Ishikawa (cell line): ENCODE measurements at regions not wholly inside any gene's neighbourhood (a gene's known extent, or its start where the extent isn't known, plus 50 kb on each side); places are given as distances from the start of the nearest gene placed in this dataset.

Experiments used
- CEBPB ChIP-seq: IDR thresholded peaks from 2 replicates; pipeline ENCODE4 v1.6.1; 2012
- CREB1 ChIP-seq: IDR thresholded peaks from 2 replicates; pipeline ENCODE4 v1.6.1; 2012; ENCODE audit warnings: low read depth
- EGR1 ChIP-seq: IDR thresholded peaks from 2 replicates; pipeline ENCODE4 v1.6.1; 2012
- EP300 ChIP-seq: IDR thresholded peaks from 2 replicates; pipeline ENCODE4 v1.6.1; 2012; ENCODE audit warnings: borderline replicate concordance
- NFIC ChIP-seq: IDR thresholded peaks from 2 replicates; pipeline ENCODE4 v1.6.1; 2012
- RAD21 ChIP-seq: IDR thresholded peaks from 2 replicates; pipeline ENCODE4 v1.6.1; 2012; ENCODE audit warnings: low read depth
- REST ChIP-seq: IDR thresholded peaks from 2 replicates; pipeline ENCODE4 v1.6.1; 2012; ENCODE audit warnings: low read depth, mild to moderate bottlenecking
- TCF12 ChIP-seq: IDR thresholded peaks from 2 replicates; pipeline ENCODE4 v1.6.1; 2012; ENCODE audit warnings: low read depth
- TEAD4 ChIP-seq: IDR thresholded peaks from 2 replicates; pipeline ENCODE4 v1.6.1; 2012
- USF1 ChIP-seq: IDR thresholded peaks from 2 replicates; pipeline ENCODE4 v1.6.1; 2012
- YY1 ChIP-seq: IDR thresholded peaks from 2 replicates; pipeline ENCODE4 v1.6.1; 2012; ENCODE audit warnings: low read depth

- no peak for TF ChIP-seq TCF12
- no peak for TF ChIP-seq USF1
- TF ChIP-seq EP300, result no peak
- no peak for TF ChIP-seq EGR1
- no peak for TF ChIP-seq YY1
- TF ChIP-seq REST, result no peak
- no peak for TF ChIP-seq NFIC
- TF ChIP-seq CREB1, result no peak
- TF ChIP-seq TEAD4, result no peak
- no peak for TF ChIP-seq CEBPB
- no peak for TF ChIP-seq RAD21
Measured at GRCh38 chr2:200022511-200022910, 67.1 kb downstream of the MAIP1 start.
